Stimulated activated CD4-positive, alpha-beta T cell treated with anti-CD3 and anti-CD28 coated beads, Interleukin-2, amount 100 ng/mL, for 4 hours (primary cell): ENCODE measurements at regions not wholly inside any gene's neighbourhood (a gene's known extent, or its start where the extent isn't known, plus 50 kb on each side); places are given as distances from the start of the nearest gene placed in this dataset.

Experiments used
- DNase-seq: peaks from one replicate; pipeline ENCODE4 v3.0.0-alpha.2; 2020; ENCODE audit warnings: low read depth

DNA sequence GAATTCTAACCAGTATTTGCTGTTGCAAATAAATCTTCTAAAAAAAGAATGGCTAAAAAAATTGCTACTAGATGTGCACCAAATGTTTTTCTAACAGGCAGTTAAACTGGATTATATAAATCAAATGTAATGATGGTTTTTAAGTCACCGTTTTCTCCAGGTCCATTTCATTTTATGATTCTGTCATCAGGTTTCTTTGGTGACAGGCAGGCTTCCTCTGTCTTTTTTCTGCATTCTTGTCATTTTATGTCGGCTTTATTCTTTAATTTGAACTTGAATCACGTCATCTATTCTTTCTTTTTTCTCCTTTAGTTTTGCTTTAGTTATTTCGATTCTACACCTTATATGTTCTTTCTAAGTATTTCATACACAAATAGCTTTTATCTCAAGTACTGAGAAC is 212.5 kb downstream of the SOCS6 start:
- no peak for DNase-seq

DNA sequence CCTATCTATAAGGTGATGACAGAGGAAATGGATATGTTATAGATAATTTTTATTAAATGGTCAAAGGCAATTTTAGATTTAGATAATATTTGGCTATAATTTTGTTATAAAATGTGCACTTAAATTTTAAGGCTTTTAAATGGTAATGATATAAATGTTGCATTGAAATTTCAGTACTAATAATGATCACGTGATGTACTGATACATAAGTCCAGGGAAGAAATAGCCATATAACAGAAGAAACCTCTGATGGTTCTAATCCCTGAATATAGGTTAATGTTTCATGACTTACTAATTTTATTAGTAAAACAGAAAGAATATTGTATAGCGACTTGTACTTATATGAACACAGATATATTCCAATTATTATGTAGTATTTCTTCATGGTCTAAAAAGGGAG is 211.9 kb downstream of the SOCS6 start:
- DNase-seq = no peak

- no peak for DNase-seq
Measured at GRCh38 chr18:70499218-70499691, 210.4 kb downstream of the SOCS6 start.

- DNase-seq = no peak
Measured at GRCh38 chr18:70496353-70497294, 207.8 kb downstream of the SOCS6 start.

DNA sequence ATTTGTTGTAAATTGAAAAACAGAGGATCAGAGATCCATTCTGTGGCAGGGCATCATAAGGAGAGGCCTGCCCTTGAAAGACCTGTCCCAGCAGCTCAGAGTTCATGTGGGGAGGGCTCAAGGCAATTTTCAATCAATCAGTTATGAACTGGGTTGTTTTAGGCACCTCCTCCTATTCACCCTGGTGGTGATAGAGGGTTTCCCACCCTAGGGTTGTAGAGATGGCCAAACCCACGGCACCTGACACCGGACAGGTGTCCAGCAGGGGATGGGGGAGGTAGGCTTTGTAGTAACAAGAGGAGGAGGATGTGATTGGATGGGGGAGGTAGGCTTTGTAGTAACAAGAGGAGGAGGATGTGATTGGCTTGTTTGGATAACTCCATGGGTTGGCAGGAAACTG is 205.7 kb downstream of the SOCS6 start:
- DNase-seq = no peak

- no peak for DNase-seq
Measured at GRCh38 chr18:70493461-70493860, 204.6 kb downstream of the SOCS6 start.

GRCh38 chr18:70491734-70492348 is 203.0 kb downstream of the SOCS6 start:
- peak; percentile 13 for DNase-seq

DNA sequence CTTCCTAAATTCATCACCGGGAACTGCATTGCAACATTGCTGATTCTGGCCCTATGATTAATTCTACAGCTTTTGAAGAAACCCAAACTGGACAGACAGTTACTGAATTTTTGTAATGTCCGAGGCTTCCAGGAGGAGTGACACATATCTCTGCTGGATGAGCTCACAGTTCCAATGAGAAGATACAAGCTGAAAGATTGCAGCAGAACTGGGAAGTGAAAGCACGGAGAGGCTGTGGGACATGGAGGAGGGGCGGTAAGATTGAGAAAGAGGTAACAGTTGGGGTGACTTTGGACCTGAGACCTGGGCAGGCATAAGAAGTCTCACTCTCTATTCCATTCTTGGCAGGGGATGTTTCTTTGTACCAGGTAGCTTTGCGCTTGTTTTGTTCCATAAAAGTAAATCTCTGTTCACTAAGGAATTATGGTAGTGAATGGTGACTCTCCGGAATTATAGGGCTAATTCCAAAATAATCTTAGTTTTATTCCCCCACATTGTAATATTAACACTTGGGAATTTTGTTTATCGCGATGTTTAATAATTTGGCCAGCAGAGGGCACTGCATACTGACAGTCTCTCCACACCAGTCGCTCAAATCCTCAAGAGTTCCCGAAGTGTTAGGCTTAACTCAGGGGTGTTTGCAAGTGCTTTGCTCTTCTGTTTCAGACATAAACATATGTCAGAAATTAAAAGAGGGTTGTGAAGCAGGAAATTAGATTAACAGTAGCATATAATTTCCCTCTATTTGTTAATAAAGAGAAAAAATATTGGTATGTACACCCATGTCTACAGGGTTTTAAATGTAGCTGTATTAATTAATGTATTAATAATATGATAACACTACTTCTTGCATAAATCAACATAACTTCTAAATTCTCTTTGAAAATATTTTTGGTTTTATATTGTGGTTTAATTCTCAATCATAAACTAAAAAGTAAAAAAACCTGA is 201.4 kb downstream of the SOCS6 start:
- DNase-seq = peak; percentile 9

DNA sequence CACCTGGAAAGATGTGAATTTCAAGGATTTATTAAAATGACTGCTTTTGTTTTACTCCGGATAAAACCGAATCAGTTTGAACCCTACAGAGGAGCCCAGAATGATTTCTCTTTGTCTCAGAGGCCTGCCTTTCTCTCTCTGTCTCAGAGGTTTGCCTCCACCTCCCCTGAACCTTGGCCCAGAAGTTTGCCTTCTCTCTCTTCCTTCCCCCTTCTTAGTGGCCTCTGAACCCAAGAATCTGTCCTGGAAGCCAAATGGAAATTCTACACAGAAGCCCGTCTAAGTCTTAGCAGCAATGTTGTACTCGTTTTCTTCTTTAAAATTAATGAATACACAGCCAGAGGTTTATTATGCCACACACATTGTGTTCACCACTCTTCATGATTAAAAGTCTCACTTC is 200.7 kb downstream of the SOCS6 start:
- no peak for DNase-seq

DNA sequence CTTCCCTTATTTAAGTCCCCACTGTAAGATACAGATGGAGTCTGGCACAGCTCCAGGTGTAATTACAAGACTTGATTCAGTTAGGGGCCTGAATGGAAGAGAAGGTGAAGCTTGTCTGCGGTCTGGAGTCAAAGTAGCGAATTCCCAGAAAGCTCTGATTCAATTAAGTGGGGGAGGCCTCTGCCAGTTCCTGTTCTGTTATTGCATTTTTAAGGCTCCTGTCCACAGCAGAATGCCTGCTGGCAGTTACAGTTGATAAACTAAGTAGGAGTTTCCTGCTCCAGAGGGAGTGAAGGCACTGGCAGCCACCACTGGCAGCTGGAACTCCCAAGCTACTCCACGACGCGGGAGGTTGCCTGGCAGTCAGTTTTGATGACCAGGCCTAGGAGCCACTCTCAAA is 181.1 kb downstream of the SOCS6 start:
- DNase-seq = no peak

DNA sequence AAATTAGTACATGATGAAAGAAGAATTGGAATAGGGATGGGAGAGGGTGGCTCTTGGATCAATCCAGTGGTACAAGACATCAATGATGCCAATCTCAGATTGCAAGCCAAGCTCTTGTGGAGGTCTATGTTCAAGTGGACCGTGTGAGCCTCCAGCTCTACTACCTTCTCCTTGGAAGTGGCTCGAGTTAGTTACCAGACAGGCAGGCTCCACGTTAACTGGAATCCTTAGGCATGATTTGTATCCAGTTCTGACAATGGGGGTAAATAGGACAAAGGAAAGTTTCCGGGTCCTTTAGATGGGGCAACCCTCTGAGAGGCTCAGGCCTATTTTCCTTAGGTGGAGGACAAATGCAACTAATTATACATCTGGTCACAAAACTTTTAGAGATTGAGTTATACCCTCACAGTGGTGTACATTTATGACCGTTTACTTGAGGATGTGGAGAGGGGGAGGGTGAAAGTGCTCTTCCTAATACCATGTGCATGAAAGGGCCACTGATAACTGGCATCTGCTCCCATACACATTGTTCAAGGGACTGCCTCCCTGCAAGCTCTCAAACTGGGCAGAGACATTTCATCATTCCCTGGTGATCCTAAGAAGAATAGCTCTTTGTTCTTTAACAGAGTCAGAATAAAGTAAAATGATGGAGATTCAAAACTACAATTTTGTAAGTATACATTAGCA is 180.2 kb downstream of the SOCS6 start:
- no peak for DNase-seq

GRCh38 chr18:70464343-70465114 is 175.7 kb downstream of the SOCS6 start:
- DNase-seq = no peak

DNA sequence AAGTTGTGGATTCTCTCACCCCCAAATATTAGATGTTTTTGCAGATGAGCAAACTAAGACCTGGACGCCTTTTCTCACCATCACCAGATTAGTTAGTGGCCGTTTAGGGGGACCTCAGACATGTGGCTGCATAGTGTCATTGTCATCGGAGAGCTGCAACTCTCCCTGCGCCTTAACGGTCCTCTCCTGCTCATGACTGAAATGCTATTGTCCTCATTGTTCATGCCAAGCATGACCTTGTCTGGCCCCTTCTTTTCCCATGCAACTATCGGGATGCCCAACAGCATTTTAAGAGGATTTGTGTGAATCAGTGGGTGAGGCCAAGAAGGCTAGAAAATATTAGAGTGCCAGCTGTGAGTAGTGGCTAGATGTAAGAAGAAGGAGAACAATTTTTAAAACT is 174.2 kb downstream of the SOCS6 start:
- DNase-seq = no peak

- DNase-seq = no peak
Measured at GRCh38 chr18:70462078-70462439, 173.2 kb downstream of the SOCS6 start.

DNA sequence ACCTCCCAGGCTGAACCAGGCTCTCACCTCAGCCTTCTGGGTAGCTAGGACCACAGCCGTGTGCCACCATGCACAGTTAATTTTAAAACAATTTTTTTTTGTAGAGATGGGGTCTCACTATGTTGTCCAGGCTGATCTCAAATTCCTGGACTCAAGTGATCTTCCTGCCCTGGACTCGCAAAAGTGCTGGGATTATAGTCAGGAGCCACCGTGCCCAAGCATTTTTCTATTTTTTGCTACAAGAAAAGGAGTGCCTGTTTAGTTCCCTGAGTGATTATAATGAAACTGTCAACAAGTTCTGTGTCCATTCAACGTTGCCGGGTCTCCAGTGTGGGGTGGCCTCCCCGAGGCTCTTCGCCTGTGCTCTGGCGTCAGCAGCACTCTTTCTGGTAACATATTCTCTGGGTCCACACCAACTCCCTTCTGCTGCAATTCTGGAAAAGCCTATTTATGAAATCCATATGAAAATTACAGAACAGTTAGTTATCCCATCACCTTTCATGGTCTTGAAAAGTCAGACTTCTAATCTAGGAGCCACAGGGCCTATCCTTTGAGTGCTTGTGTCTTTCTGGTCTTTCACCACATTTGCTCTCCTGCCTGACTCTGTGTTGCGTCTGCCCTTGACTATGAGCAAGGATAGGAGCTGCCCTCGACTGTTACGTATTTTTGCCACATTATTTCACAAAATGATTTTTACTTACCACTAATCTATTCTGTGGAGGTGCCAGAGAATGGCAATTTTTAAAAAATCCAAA is 172.7 kb downstream of the SOCS6 start:
- DNase-seq = no peak

DNA sequence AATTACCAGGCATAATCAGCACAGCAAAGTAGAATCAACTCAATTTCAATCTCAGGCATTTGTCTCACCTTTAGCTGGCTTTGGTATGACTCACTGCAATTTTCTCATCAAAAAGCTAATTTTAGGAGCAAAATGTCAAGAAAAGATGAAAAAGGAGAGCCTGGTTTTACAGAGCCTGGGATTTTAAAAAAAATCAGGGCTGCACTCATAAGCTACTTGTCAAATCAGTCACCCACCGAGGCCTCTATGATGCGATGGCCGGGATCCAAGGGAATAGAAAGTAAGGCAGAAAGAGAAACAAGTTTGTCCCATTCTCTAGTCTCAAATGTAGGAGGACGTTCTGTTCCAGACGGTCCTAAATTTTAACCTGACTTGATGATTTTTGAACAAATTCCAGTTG is 170.9 kb downstream of the SOCS6 start:
- DNase-seq = no peak

- DNase-seq = no peak
Measured at GRCh38 chr18:70459251-70459650, 170.4 kb downstream of the SOCS6 start.

GRCh38 chr18:70457788-70458187 is 168.9 kb downstream of the SOCS6 start:
- DNase-seq = no peak

DNA sequence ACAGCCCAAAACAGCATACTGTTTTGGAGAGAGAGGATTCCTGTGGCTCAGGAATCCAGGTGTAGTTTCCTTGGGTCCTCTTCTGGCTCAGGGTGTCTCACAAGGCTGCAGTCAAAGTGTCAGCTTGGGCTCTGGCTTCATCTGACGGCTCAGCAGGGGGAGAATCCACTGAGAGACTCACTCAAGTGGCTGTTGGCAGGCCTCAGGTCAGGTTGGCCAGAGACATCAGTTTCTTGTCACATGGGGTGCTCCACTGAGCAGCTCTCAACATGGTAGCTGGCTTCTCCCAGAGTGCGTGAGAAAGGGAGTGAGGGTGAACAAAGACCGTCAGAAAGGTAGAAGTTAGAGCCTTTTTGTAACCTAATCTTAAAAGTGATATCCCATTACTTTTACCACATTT is 168.4 kb downstream of the SOCS6 start:
- no peak for DNase-seq

DNA sequence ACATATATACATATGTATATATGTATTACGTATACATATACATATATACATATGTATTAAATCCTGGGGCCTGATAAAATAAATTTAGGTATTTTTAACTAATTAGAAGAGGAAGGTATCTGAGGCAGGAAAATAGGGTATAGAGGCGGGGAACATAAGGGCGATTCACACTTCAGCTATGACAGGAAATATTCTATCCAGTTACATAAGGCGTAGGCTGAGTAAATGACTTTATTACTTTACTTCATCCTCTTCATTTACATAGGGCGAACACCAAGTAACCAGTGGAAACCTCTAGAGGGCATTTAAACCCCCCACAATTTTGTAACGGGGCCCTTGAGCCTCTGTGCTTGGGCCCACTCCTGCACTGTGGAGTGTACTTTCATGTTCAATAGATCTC is 167.5 kb downstream of the SOCS6 start:
- DNase-seq = no peak
